ENCODE measurements at regions not wholly inside any gene's neighbourhood (a gene's known extent, or its start where the extent isn't known, plus 50 kb on each side); places are given as distances from the start of the nearest gene placed in this dataset.
"Not testable (repeated sequence)": the region's sequence is repeated elsewhere in the genome, so short reads cannot be mapped to it uniquely, and the experiment has no call there.

- not testable (repeated sequence) for TF ChIP-seq CTCF, POLR2AphosphoS5, POLR2A, EP300 (IDR thresholded peaks at IDR 0.05)
These were observed 213.0 kb upstream of the ZNF469 start for GRCh38 chr16:88169831-88170165.
